ENCODE measurements at regions not wholly inside any gene's neighbourhood (a gene's known extent, or its start where the extent isn't known, plus 50 kb on each side); places are given as distances from the start of the nearest gene placed in this dataset.

- H4K8ac ChIP-seq (ENCODE audit: low read depth in 2 of 2, low read length in 2 of 2) = no peak overlapping the region
- H2AK9ac ChIP-seq (replicated peaks; ENCODE audit: low read depth, low read length, poor library complexity) = no peak overlapping the region
- TF ChIP-seq FOS (IDR thresholded peaks at IDR 0.05; ENCODE audit: low read depth, low read length) (no peak), BHLHE40 (IDR thresholded peaks at IDR 0.05; ENCODE audit: low read depth, low read length) (no peak), SMC3 (IDR thresholded peaks at IDR 0.05; ENCODE audit: low read depth, low read length) (no peak), RCOR1 (IDR thresholded peaks at IDR 0.05; ENCODE audit: insufficient replicate concordance, low read length) (no peak), CTCF (conservative IDR thresholded peaks at IDR 0.05; ENCODE audit: low read depth, low read length) (no peak), MAFK (IDR thresholded peaks at IDR 0.05; ENCODE audit: low read depth, low read length) (no peak), CEBPB (IDR thresholded peaks at IDR 0.05; ENCODE audit: low read depth, low read length) (no peak)
- no peak overlapping the region for H3K27ac ChIP-seq (ENCODE audit: insufficient read depth, low read length)
- H3K9ac ChIP-seq (ENCODE audit: low read depth, low read length) = no peak overlapping the region
- ChIA-PET POLR2A (ENCODE audit: unreplicated experiment) (no interaction called here), CTCF (no interaction called here)
- H4K20me1 ChIP-seq (ENCODE audit: insufficient read depth, low read length) = no peaks in the 10 kb centered on the region
- H2BK5ac ChIP-seq (ENCODE audit: low read depth, low read length, poor library complexity, severe bottlenecking) = no peak overlapping the region
- H3K56ac ChIP-seq (ENCODE audit: extremely low read depth, insufficient read depth, low read length) = no peak overlapping the region
- H2AK5ac ChIP-seq (ENCODE audit: low read depth, low read length) = no peak overlapping the region
- H3K9me1 ChIP-seq (ENCODE audit: insufficient read depth, low read length) = no peaks in the 10 kb centered on the region
- intact Hi-C loops (cut with micrococcal nuclease) = no loop called here
- no peak overlapping the region for H2BK15ac ChIP-seq (ENCODE audit: low read depth, low read length)
- H4K91ac ChIP-seq (ENCODE audit: insufficient read depth, low read depth, low read length) = no peak overlapping the region
- H3K18ac ChIP-seq (ENCODE audit: low read depth, low read length) = no peak overlapping the region
- H3K4me2 ChIP-seq (ENCODE audit: low read depth, low read length) = no peak overlapping the region
- no peaks in the 10 kb centered on the region for H3K79me1 ChIP-seq (ENCODE audit: low read depth in 1 of 2, low read length in 2 of 2)
- DNase-seq (no peak), ATAC-seq (ENCODE audit: low read depth) (no peak)
- dilution Hi-C loops (cut with HindIII; ENCODE audit: low sequenced_read_pairs, unreplicated experiment) = no loop called here
- no peaks in the 10 kb centered on the region for H3K36me3 ChIP-seq (ENCODE audit: control insufficient read depth, insufficient read depth, low read length)
- H3K9me3 ChIP-seq (ENCODE audit: control insufficient read depth, insufficient read depth, low read length) = peaks cover 2% of the 10 kb centered on the region; the same call in 1 of the 2 replicates
- 82% methylated on average over 2 of the region's 6 CpGs; no CpG with 5 or more reads in 1 of the 2 experiments for WGBS, 2 experiments (ENCODE audit: extremely low coverage in 2 of 2, insufficient read length in 1 of 2)
- in situ Hi-C loops (cut with MboI; ENCODE audit: low sequenced_read_pairs) = no loop called here
- H2AFZ ChIP-seq (replicated peaks; ENCODE audit: low read length, poor library complexity) = no peak overlapping the region
- no peak overlapping the region for H3K23ac ChIP-seq (ENCODE audit: low read depth, low read length)
- H3K27me3 ChIP-seq (ENCODE audit: control insufficient read depth, insufficient read depth, low read length) = no peaks in the 10 kb centered on the region
- H3K4ac ChIP-seq (ENCODE audit: low read depth, low read length) = no peak overlapping the region
- no peak overlapping the region for H3K14ac ChIP-seq (replicated peaks; ENCODE audit: low read depth, low read length)
- no TSS peak for BruUV-seq (replicated peaks)
- no peak overlapping the region for H2BK120ac ChIP-seq (ENCODE audit: low read depth, low read length)
- H3K4me1 ChIP-seq (ENCODE audit: control insufficient read depth, insufficient read depth, low read length) = no peaks in the 10 kb centered on the region
- H3K4me3 ChIP-seq (ENCODE audit: insufficient read depth, low read depth, low read length) = no peak overlapping the region
- H2BK20ac ChIP-seq (ENCODE audit: low read depth, low read length) = no peak overlapping the region
- no peak overlapping the region for H4K5ac ChIP-seq (ENCODE audit: low read depth, low read length)
Measured at GRCh38 chr2:125240870-125241269, 1215.8 kb downstream of the CNTNAP5 start.

Data from IMR-90 (cell line).